HepG2 (cell line): ENCODE measurements at regions not wholly inside any gene's neighbourhood (a gene's known extent, or its start where the extent isn't known, plus 50 kb on each side); places are given as distances from the start of the nearest gene placed in this dataset.
"Not testable (repeated sequence)": the region's sequence is repeated elsewhere in the genome, so short reads cannot be mapped to it uniquely, and the experiment has no call there.

Source experiments
- ATAC-seq: fragments of 200-7000 bp; cut with Tn5 transposase; 3 replicates; pipeline ENCODE4 v1.9.1; 2020; ENCODE audit warnings: mild to moderate bottlenecking, moderate library complexity
- BruUV-seq: library from RNA; stranded (reverse); fragments of 400-500 nt; replicated peaks from 2 replicates; lab custom pipeline; 2021; lab: Mats Ljungman, UMichigan
- CTCF ChIA-PET: fragments of 300-600 bp; formaldehyde crosslinking; extraction: SDS; loops from one replicate; lab custom pipeline; 2021; ENCODE audit warnings: low total read pairs, inconsistent platforms, low intra/inter-chr PET ratio; lab: Yijun Ruan, JAX
- POLR2A ChIA-PET: fragments of 350-600 bp; sonication (Branson Sonifier 250); formaldehyde crosslinking; loops from one replicate; lab custom pipeline; 2020; ENCODE audit warnings: antibody characterized with exemption, inconsistent platforms; lab: Yijun Ruan, JAX
- DNase-seq: peaks from one replicate; pipeline ENCODE4 v3.0.0-alpha.2; 2015; ENCODE audit warnings: low spot score
- FAIRE-seq: peaks from 3 replicates; lab custom pipeline; 2011; peaks lifted over from hg19 to GRCh38; lab: Jason Lieb, UNC
- H2AFZ ChIP-seq: one replicate; pipeline ENCODE4 v1.6.1; 2011; ENCODE audit warnings: low read length, inconsistent platforms
- H3K27ac ChIP-seq: fragments of 300-600 bp; 3 replicates; pipeline ENCODE4 v1.8.0; 2011; ENCODE audit warnings: mixed run types, mild to moderate bottlenecking, mixed read lengths, low read length, inconsistent platforms; ENCODE audit not compliant: insufficient read depth; ENCODE audit errors: extremely low read length
- H3K27me3 ChIP-seq, 2 experiments: fragments of 200-600 bp in 1 of 2; 2 replicates in 1 of 2; 3 replicates in 1 of 2; pipeline versions ENCODE4 v1.6.0 to v1.8.0; 2011; ENCODE audit warnings: low read length in 2 of 2, mild to moderate bottlenecking in 2 of 2, moderate library complexity in 2 of 2, inconsistent platforms in 1 of 2; ENCODE audit not compliant: insufficient read depth in 2 of 2, control insufficient read depth in 1 of 2
- H3K36me3 ChIP-seq, 2 experiments: fragments of 200-600 bp in 1 of 2; replicated peaks in 1 of 2; 2 replicates in 1 of 2; 3 replicates in 1 of 2; pipeline versions ENCODE4 v1.5.1 to v1.8.0; 2011; ENCODE audit warnings: low read length in 2 of 2, inconsistent platforms in 1 of 2; ENCODE audit not compliant: insufficient read depth in 2 of 2, control insufficient read depth in 1 of 2
- H3K4me1 ChIP-seq: 2 replicates; pipeline ENCODE4 v1.5.1; 2012; ENCODE audit warnings: low read length, inconsistent platforms; ENCODE audit not compliant: insufficient read depth
- H3K4me2 ChIP-seq: 2 replicates; pipeline ENCODE4 v1.6.0; 2011; ENCODE audit warnings: low read depth, low read length, inconsistent platforms
- H3K4me3 ChIP-seq, 3 experiments: fragments of 200-600 bp in 1 of 3; sonication (generic), shearing (Covaris generic) in 1 of 3; replicated peaks in 1 of 3; 2 replicates each; pipeline ENCODE4 v1.5.1; 2011 to 2016; ENCODE audit warnings: low read length in 3 of 3, inconsistent platforms in 2 of 3, low read depth in 2 of 3, mild to moderate bottlenecking in 2 of 3, control low read depth in 1 of 3, mixed read lengths in 1 of 3; ENCODE audit not compliant: insufficient read depth in 1 of 3
- H3K79me2 ChIP-seq: one replicate; pipeline ENCODE4 v1.6.1; 2011; ENCODE audit warnings: low read length, inconsistent platforms; ENCODE audit not compliant: insufficient read depth
- H3K9ac ChIP-seq: 2 replicates; pipeline ENCODE4 v1.6.0; 2011; ENCODE audit warnings: mild to moderate bottlenecking, low read depth, low read length, inconsistent platforms; ENCODE audit not compliant: insufficient read depth
- H3K9me3 ChIP-seq: 2 replicates; pipeline ENCODE4 v1.5.1; 2012; ENCODE audit warnings: mild to moderate bottlenecking, low read length
- H4K20me1 ChIP-seq: 2 replicates; pipeline ENCODE4 v1.6.0; 2011; ENCODE audit warnings: inconsistent platforms, mild to moderate bottlenecking, low read length, moderate library complexity; ENCODE audit not compliant: insufficient read depth
- whole genome bisulfite sequencing: methylation state at CpG from one replicate; pipeline ENCODE4 v1.1.6; 2017; ENCODE audit warnings: low lambda C conversion rate; 5-methylcytosine and 5-hydroxymethylcytosine counted together
- in situ Hi-C: cut with HindIII; loops from 2 replicates; pipeline ENCODE4 v1.10.0; 2017; ENCODE audit warnings: low pct_unique_long_range_greater_than_20kb; ENCODE audit not compliant: extremely low pct_ligation_motif_present
- intact Hi-C: fragments of 100-400 bp; cut with micrococcal nuclease; formaldehyde crosslinking; loops from one replicate; pipeline ENCODE4 v1.10.0; 2022; ENCODE audit not compliant: unreplicated experiment

- not testable (repeated sequence) for H3K27me3 ChIP-seq, H3K4me3 ChIP-seq
These were observed 163.3 kb upstream of the ZNG1F start for GRCh38 chr9:41352390-41352789.

GRCh38 chr9:41347893-41348292 lies 158.8 kb upstream of the ZNG1F start:
- H2AFZ ChIP-seq, H3K4me3 ChIP-seq, ATAC-seq, FAIRE-seq, CTCF ChIA-PET, DNase-seq, intact Hi-C loops, H3K4me2 ChIP-seq, H3K9me3 ChIP-seq, H3K9ac ChIP-seq, H3K4me1 ChIP-seq, BruUV-seq, H3K79me2 ChIP-seq, POLR2A ChIA-PET, H3K27me3 ChIP-seq, in situ Hi-C loops, H3K27ac ChIP-seq, H3K36me3 ChIP-seq, H4K20me1 ChIP-seq: not testable (repeated sequence)
- whole genome bisulfite sequencing = 20% methylated on average over 1 of the region's 3 CpGs

More at GRCh38 chr9:41352390-41352789, 163.3 kb upstream of the ZNG1F start:
- CTCF ChIA-PET, intact Hi-C loops, H2AFZ ChIP-seq, H3K9me3 ChIP-seq, H3K4me1 ChIP-seq, H3K4me2 ChIP-seq, H4K20me1 ChIP-seq, POLR2A ChIA-PET, H3K27ac ChIP-seq, BruUV-seq, H3K36me3 ChIP-seq, ATAC-seq, in situ Hi-C loops, DNase-seq, H3K9ac ChIP-seq, H3K79me2 ChIP-seq, FAIRE-seq: not testable (repeated sequence)
- WGBS = 79% methylated on average over 20 of the region's 20 CpGs

- BruUV-seq, H4K20me1 ChIP-seq, intact Hi-C loops, in situ Hi-C loops, H2AFZ ChIP-seq, H3K27me3 ChIP-seq, FAIRE-seq, H3K9me3 ChIP-seq, H3K79me2 ChIP-seq, H3K4me1 ChIP-seq, POLR2A ChIA-PET, ATAC-seq, H3K27ac ChIP-seq, H3K36me3 ChIP-seq, DNase-seq, H3K4me2 ChIP-seq, CTCF ChIA-PET, H3K4me3 ChIP-seq, H3K9ac ChIP-seq: not testable (repeated sequence)
- WGBS = no CpG with 5 or more reads among the region's 5 CpGs
These were observed 143.4 kb upstream of the ZNG1F start for GRCh38 chr9:41332562-41332961.

- H3K9ac ChIP-seq, H3K4me2 ChIP-seq, ATAC-seq, H4K20me1 ChIP-seq, H3K27me3 ChIP-seq, H3K4me3 ChIP-seq, POLR2A ChIA-PET, CTCF ChIA-PET, H2AFZ ChIP-seq, H3K4me1 ChIP-seq, H3K36me3 ChIP-seq, H3K9me3 ChIP-seq, H3K27ac ChIP-seq, H3K79me2 ChIP-seq, FAIRE-seq, intact Hi-C loops, BruUV-seq, DNase-seq, in situ Hi-C loops: not testable (repeated sequence)
- WGBS = 0% methylated on average over 2 of the region's 2 CpGs
These were observed 132.2 kb upstream of the ZNG1F start for GRCh38 chr9:41321277-41321676.
